NCI-H345 treated with DMSO at 0.1 percent for 48 hours (cell line): ENCODE measurements at regions not wholly inside any gene's neighbourhood (a gene's known extent, or its start where the extent isn't known, plus 50 kb on each side); places are given as distances from the start of the nearest gene placed in this dataset.
A peak's percentile ranks its signal among the peaks of the same experiment; 100 is the strongest.

Source experiments
- DNase-seq: peaks from one replicate; lab custom pipeline; 2025; ENCODE audit not compliant: unreplicated experiment; lab: John Stamatoyannopoulos, UW

GRCh38 chr2:129740504-129740903 is 239.0 kb upstream of the RAB6C start:
- DNase-seq: no peak

GRCh38 chr2:129741165-129741564 is 238.3 kb upstream of the RAB6C start:
- no peak for DNase-seq

- DNase-seq: no peak
Measured at GRCh38 chr2:129741623-129742022, 237.8 kb upstream of the RAB6C start.

- DNase-seq: no peak
Measured at GRCh38 chr2:129742415-129743180, 236.9 kb upstream of the RAB6C start.

- DNase-seq: no peak
Measured at GRCh38 chr2:129744141-129744540, 235.3 kb upstream of the RAB6C start.

GRCh38 chr2:129744649-129745048 is 234.8 kb upstream of the RAB6C start:
- DNase-seq: no peak

- DNase-seq: no peak
Measured at GRCh38 chr2:129747500-129748125, 231.9 kb upstream of the RAB6C start.

GRCh38 chr2:129748250-129748649 is 231.2 kb upstream of the RAB6C start:
- DNase-seq: no peak

GRCh38 chr2:129748653-129749052 is 230.8 kb upstream of the RAB6C start:
- peak; percentile 43 for DNase-seq

GRCh38 chr2:129751409-129751808 is 228.1 kb upstream of the RAB6C start:
- DNase-seq: no peak

GRCh38 chr2:129752176-129752575 is 227.3 kb upstream of the RAB6C start:
- no peak for DNase-seq

- no peak for DNase-seq
Measured at GRCh38 chr2:129752686-129753085, 226.8 kb upstream of the RAB6C start.

GRCh38 chr2:129753261-129753660 is 226.2 kb upstream of the RAB6C start:
- DNase-seq: no peak

- DNase-seq: no peak
Measured at GRCh38 chr2:129754421-129754820, 225.0 kb upstream of the RAB6C start.

GRCh38 chr2:129754831-129755230 is 224.6 kb upstream of the RAB6C start:
- DNase-seq: no peak

- peak; percentile 19 for DNase-seq
Measured at GRCh38 chr2:129755786-129756185, 223.7 kb upstream of the RAB6C start.

- no peak for DNase-seq
Measured at GRCh38 chr2:129756276-129756675, 223.2 kb upstream of the RAB6C start.

GRCh38 chr2:129757366-129757914 is 222.0 kb upstream of the RAB6C start:
- no peak for DNase-seq

GRCh38 chr2:129757915-129758783 is 221.3 kb upstream of the RAB6C start:
- no peak for DNase-seq

GRCh38 chr2:129758784-129759471 is 220.5 kb upstream of the RAB6C start:
- no peak for DNase-seq

GRCh38 chr2:129759472-129760010 is 219.9 kb upstream of the RAB6C start:
- no peak for DNase-seq
